ENCODE measurements at regions not wholly inside any gene's neighbourhood (a gene's known extent, or its start where the extent isn't known, plus 50 kb on each side); places are given as distances from the start of the nearest gene placed in this dataset.

DNA sequence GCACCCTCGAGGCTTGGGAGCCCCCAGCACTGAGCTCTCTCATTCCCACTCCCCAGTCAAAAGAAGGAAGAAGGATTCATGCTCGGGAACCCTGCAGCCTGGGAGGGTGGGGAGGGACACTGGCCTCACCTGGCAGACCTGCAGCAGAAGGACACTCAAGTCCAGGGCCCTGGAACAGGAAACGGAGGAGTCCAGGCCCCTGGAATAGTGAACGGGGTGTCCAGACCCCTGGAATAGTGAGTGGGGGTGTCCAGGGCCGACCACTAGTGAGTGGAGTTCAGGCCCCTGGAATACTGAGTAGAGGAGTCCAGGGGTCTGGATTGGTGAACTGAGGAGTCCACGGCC lies 292.5 kb downstream of the NDUFA10 start:
- no peak for TF ChIP-seq EZH2 (IDR thresholded peaks at IDR 0.05; ENCODE audit: borderline replicate concordance, low read length)
- TF ChIP-seq, protein P1, sequence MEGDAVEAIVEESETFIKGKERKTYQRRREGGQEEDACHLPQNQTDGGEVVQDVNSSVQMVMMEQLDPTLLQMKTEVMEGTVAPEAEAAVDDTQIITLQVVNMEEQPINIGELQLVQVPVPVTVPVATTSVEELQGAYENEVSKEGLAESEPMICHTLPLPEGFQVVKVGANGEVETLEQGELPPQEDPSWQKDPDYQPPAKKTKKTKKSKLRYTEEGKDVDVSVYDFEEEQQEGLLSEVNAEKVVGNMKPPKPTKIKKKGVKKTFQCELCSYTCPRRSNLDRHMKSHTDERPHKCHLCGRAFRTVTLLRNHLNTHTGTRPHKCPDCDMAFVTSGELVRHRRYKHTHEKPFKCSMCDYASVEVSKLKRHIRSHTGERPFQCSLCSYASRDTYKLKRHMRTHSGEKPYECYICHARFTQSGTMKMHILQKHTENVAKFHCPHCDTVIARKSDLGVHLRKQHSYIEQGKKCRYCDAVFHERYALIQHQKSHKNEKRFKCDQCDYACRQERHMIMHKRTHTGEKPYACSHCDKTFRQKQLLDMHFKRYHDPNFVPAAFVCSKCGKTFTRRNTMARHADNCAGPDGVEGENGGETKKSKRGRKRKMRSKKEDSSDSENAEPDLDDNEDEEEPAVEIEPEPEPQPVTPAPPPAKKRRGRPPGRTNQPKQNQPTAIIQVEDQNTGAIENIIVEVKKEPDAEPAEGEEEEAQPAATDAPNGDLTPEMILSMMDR (IDR thresholded peaks at IDR 0.05; ENCODE audit: low read length) = no peak

Data from OCI-LY1 (cell line).